ENCODE measurements at regions not wholly inside any gene's neighbourhood (a gene's known extent, or its start where the extent isn't known, plus 50 kb on each side); places are given as distances from the start of the nearest gene placed in this dataset.

- H3K4me3 ChIP-seq (ENCODE audit: low read length), result no peak overlapping the region
- H3K9me3 ChIP-seq (ENCODE audit: low read length), result no peaks in the 10 kb centered on the region
- H3K27me3 ChIP-seq (ENCODE audit: low read length), result no peaks in the 10 kb centered on the region
- no peaks in the 10 kb centered on the region for H3F3A ChIP-seq (ENCODE audit: low read length, unreplicated experiment)
- intact Hi-C loops (cut with micrococcal nuclease), result loop anchor here (10.0 kb wide), 1 partner anchor 322 kb away; no protein-coding TSS in a partner anchor
- H3K27ac ChIP-seq (ENCODE audit: low read length), result no peak overlapping the region
- H3K9ac ChIP-seq (ENCODE audit: low read length), result no peak overlapping the region
- no peak for TF ChIP-seq EZH2phosphoT487 (IDR thresholded peaks at IDR 0.05; ENCODE audit: borderline replicate concordance, low read length)
- TF ChIP-seq CTCF (conservative IDR thresholded peaks at IDR 0.05; ENCODE audit: low read depth, low read length), result no peak
- no peak for TF ChIP-seq EZH2 (IDR thresholded peaks at IDR 0.05; ENCODE audit: low read length, unreplicated experiment)
- DNase-seq (no peak), ATAC-seq (no peak)
- no peaks in the 10 kb centered on the region for H3K36me3 ChIP-seq (ENCODE audit: low read depth, low read length)
- no peak overlapping the region for H3K4me2 ChIP-seq (ENCODE audit: low read length)
- H2AFZ ChIP-seq (ENCODE audit: low read length), result no peak overlapping the region
- H3K4me1 ChIP-seq (ENCODE audit: insufficient read depth, low read length), result no peaks in the 10 kb centered on the region
- ChIA-PET POLR2A (ENCODE audit: unreplicated experiment) (interaction anchor here (0.6 kb wide), 1 partner anchor 40 kb away, joined by 3 read pairs; no protein-coding TSS in a partner anchor), CTCF (interaction anchor here (0.6 to 1.0 kb wide), 2 partner anchors 11 to 315 kb away, joined by 3 to 4 read pairs; no protein-coding TSS in a partner anchor)
- BruUV-seq (replicated peaks), result no TSS peak
- H3K9me2 ChIP-seq (replicated peaks; ENCODE audit: low read length), result no peaks in the 10 kb centered on the region
- H3K79me2 ChIP-seq (ENCODE audit: low read length), result no peaks in the 10 kb centered on the region
- H4K20me1 ChIP-seq (ENCODE audit: low read length), result no peaks in the 10 kb centered on the region
Observed at GRCh38 chr18:59083136-59083818, 56.4 kb upstream of the SEC11C start.

GRCh38 chr18:59085126-59085794, 54.4 kb upstream of the SEC11C start:
- Histone ChIP-seq H3K9me2 (replicated peaks; ENCODE audit: low read length) (no peaks in the 10 kb centered on the region), H3K36me3 (ENCODE audit: low read depth, low read length) (no peaks in the 10 kb centered on the region), H3K27me3 (ENCODE audit: low read length) (peaks cover 3% of the 10 kb centered on the region; the same call in 1 of the 2 replicates), H3K4me2 (ENCODE audit: low read length) (no peak overlapping the region), H3K27ac (ENCODE audit: low read length) (no peak overlapping the region), H3K9me3 (ENCODE audit: low read length) (no peaks in the 10 kb centered on the region), H3K4me1 (ENCODE audit: insufficient read depth, low read length) (no peaks in the 10 kb centered on the region), H3K79me2 (ENCODE audit: low read length) (no peaks in the 10 kb centered on the region), H4K20me1 (ENCODE audit: low read length) (no peaks in the 10 kb centered on the region), H3K9ac (ENCODE audit: low read length) (no peak overlapping the region), H2AFZ (ENCODE audit: low read length) (no peak overlapping the region), H3F3A (ENCODE audit: low read length, unreplicated experiment) (no peaks in the 10 kb centered on the region), H3K4me3 (ENCODE audit: low read length) (no peak overlapping the region)
- intact Hi-C loops (cut with micrococcal nuclease), result loop anchor here (10.0 kb wide), 1 partner anchor 320 kb away; no protein-coding TSS in a partner anchor
- ATAC-seq, result no peak
- TF ChIP-seq EZH2 (IDR thresholded peaks at IDR 0.05; ENCODE audit: low read length, unreplicated experiment) (no peak), CTCF (conservative IDR thresholded peaks at IDR 0.05; ENCODE audit: low read depth, low read length) (no peak)
- DNase-seq, result no peak
- CTCF ChIA-PET, result interaction anchor here (1.2 kb wide), 1 partner anchor 317 kb away, joined by 3 read pairs; no protein-coding TSS in a partner anchor
- BruUV-seq (replicated peaks), result no TSS peak
- POLR2A ChIA-PET (ENCODE audit: unreplicated experiment), result no interaction called here

Data from PC-3 (cell line).